ENCODE measurements at regions not wholly inside any gene's neighbourhood (a gene's known extent, or its start where the extent isn't known, plus 50 kb on each side); places are given as distances from the start of the nearest gene placed in this dataset.

DNA sequence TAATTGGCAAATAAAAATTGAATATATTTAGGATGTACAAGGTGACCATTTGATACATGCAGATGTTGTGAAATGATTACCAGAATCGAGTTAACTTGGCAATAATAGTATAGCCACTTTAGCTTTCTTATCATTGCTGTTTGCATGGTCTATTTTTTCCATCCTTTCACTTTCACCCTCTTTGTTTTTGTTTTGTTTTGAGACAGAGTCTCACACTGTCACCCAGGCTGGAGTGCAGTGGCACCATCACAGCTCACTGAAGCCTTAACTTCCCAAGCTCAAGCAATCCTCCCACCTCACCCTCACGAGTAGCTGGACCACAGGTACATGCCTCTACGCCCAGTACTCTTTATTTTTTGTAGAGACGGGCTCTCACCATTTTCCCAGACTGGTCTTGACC is 218.6 kb upstream of the ADGRL3 start (continued):
- TF ChIP-seq, protein P1, sequence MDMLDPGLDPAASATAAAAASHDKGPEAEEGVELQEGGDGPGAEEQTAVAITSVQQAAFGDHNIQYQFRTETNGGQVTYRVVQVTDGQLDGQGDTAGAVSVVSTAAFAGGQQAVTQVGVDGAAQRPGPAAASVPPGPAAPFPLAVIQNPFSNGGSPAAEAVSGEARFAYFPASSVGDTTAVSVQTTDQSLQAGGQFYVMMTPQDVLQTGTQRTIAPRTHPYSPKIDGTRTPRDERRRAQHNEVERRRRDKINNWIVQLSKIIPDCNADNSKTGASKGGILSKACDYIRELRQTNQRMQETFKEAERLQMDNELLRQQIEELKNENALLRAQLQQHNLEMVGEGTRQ (IDR thresholded peaks at IDR 0.05; ENCODE audit: low read depth, low read length), result no peak
- TF ChIP-seq, protein P1 (CRISPR knock-in tag; IDR thresholded peaks at IDR 0.05; ENCODE audit: borderline replicate concordance), result no peak

DNA sequence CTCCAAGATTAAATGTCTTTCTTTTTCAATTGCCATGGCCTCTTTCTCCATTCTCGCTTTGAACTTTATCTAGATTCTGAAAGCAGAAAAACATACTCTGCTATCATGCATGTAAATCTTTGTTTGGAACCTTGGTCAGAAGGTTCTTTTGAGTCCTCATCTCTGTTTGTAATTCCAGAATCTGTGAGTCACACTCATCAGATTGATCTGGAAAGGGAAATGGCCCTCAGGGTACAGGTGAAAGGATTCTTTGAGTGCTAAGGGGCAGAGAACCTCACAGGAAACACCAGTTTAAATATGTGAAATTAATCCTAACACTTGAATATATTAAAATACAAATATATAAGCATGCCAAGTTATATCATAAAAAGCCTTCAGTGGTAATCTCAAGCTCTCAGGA is 211.0 kb upstream of the ADGRL3 start:
- POLR2A ChIA-PET, result no interaction called here
- no peak for ATAC-seq

More for the DNA sequence above, 211.0 kb upstream of the ADGRL3 start:
- CTCF ChIA-PET (ENCODE audit: low intra/inter-chr PET ratio, low total read pairs), result no interaction called here
- Histone ChIP-seq H2AFZ (ENCODE audit: low read length) (no peak overlapping the region), H3K36me3 (replicated peaks in 1 of 2; ENCODE audit: control insufficient read depth in 1 of 2, insufficient read depth in 2 of 2, low read length in 2 of 2) (no peaks in the 10 kb centered on the region), H3K27ac (ENCODE audit: extremely low read length, insufficient read depth, low read length) (no peak overlapping the region), H3K4me3 (replicated peaks in 1 of 3; ENCODE audit: insufficient read depth in 1 of 3, low read depth in 2 of 3, low read length in 3 of 3) (no peak overlapping the region), H3K27me3 (ENCODE audit: control insufficient read depth in 1 of 2, insufficient read depth in 2 of 2, low read length in 2 of 2) (no peaks in the 10 kb centered on the region), H3K4me1 (ENCODE audit: insufficient read depth, low read length) (no peaks in the 10 kb centered on the region), H4K20me1 (ENCODE audit: insufficient read depth, low read length) (no peaks in the 10 kb centered on the region), H3K9ac (ENCODE audit: insufficient read depth, low read depth, low read length) (no peak overlapping the region), H3K4me2 (ENCODE audit: low read depth, low read length) (no peak overlapping the region), H3K9me3 (ENCODE audit: low read length) (no peaks in the 10 kb centered on the region), H3K79me2 (ENCODE audit: insufficient read depth, low read length) (no peaks in the 10 kb centered on the region)
- no TSS peak for BruUV-seq (replicated peaks)
- intact Hi-C loops (cut with micrococcal nuclease; ENCODE audit: unreplicated experiment), result no loop called here
- WGBS (ENCODE audit: low lambda C conversion rate), result 3% methylated on average over 1 of the region's 1 CpG
- TF ChIP-seq NFKB2 (CRISPR knock-in tag; IDR thresholded peaks at IDR 0.05; ENCODE audit: borderline replicate concordance) (no peak), RNF2 (conservative IDR thresholded peaks at IDR 0.05; ENCODE audit: low read depth) (no peak), ZNF572 (CRISPR knock-in tag; IDR thresholded peaks at IDR 0.05) (no peak), PTBP1 (IDR thresholded peaks at IDR 0.05; ENCODE audit: low read depth, low read length, poor library complexity, severe bottlenecking) (no peak), ZFP1 (CRISPR knock-in tag; IDR thresholded peaks at IDR 0.05) (no peak), MTA3 (CRISPR knock-in tag; IDR thresholded peaks at IDR 0.05) (no peak), EED (CRISPR knock-in tag; IDR thresholded peaks at IDR 0.05) (no peak), NFATC3 (CRISPR knock-in tag; IDR thresholded peaks at IDR 0.05) (no peak), KLF9 (CRISPR knock-in tag; IDR thresholded peaks at IDR 0.05; ENCODE audit: low read depth) (no peak), HNF4A (CRISPR knock-in tag; IDR thresholded peaks at IDR 0.05) (no peak), FOXA1 (IDR thresholded peaks at IDR 0.05) (no peak), FOXA1 (CRISPR knock-in tag; IDR thresholded peaks at IDR 0.05) (no peak), MATR3 (CRISPR knock-in tag; IDR thresholded peaks at IDR 0.05) (no peak), MZF1 (CRISPR knock-in tag; IDR thresholded peaks at IDR 0.05; ENCODE audit: borderline replicate concordance) (no peak), MAF1 (CRISPR knock-in tag; IDR thresholded peaks at IDR 0.05; ENCODE audit: borderline replicate concordance) (no peak), ZNF773 (CRISPR knock-in tag; IDR thresholded peaks at IDR 0.05; ENCODE audit: borderline replicate concordance) (no peak), CHD2 (IDR thresholded peaks at IDR 0.05; ENCODE audit: low read depth, low read length) (no peak)
- TF ChIP-seq, protein P2, sequence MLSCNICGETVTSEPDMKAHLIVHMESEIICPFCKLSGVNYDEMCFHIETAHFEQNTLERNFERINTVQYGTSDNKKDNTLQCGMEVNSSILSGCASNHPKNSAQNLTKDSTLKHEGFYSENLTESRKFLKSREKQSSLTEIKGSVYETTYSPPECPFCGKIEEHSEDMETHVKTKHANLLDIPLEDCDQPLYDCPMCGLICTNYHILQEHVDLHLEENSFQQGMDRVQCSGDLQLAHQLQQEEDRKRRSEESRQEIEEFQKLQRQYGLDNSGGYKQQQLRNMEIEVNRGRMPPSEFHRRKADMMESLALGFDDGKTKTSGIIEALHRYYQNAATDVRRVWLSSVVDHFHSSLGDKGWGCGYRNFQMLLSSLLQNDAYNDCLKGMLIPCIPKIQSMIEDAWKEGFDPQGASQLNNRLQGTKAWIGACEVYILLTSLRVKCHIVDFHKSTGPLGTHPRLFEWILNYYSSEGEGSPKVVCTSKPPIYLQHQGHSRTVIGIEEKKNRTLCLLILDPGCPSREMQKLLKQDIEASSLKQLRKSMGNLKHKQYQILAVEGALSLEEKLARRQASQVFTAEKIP (CRISPR knock-in tag; IDR thresholded peaks at IDR 0.05; ENCODE audit: borderline replicate concordance), result no peak
- FAIRE-seq (no peak), DNase-seq (ENCODE audit: low spot score) (no peak)
- in situ Hi-C loops (cut with HindIII; ENCODE audit: extremely low pct_ligation_motif_present, low pct_unique_long_range_greater_than_20kb), result no loop called here
